Suppressor macrophage (primary cell): ENCODE measurements at regions not wholly inside any gene's neighbourhood (a gene's known extent, or its start where the extent isn't known, plus 50 kb on each side); places are given as distances from the start of the nearest gene placed in this dataset.
"Not testable (repeated sequence)": the region's sequence is repeated elsewhere in the genome, so short reads cannot be mapped to it uniquely, and the experiment has no call there.

Source experiments
- DNase-seq, 4 experiments: peaks; one replicate each; pipeline ENCODE4 v3.0.0-alpha.2; 2020 to 2022

DNA sequence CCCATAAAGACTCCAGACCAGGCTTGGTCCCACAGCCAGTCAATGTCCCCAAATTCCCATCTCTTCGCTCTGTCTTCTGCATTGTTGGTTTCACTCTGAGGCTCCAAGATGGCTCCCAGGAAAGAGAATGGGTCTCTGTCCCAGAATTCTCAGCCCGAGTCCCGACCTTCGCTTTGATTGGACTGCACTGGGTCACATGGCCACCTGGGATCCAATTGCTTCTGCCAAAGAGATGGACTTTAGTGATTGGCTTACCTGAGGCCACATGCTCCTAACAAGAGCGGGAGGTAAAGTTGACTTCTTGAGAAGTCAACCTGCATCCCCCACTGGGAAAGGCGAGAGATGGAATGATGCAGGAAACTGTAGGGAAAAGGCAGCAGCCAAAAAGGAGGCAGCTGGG lies 104.7 kb upstream of the PMEPA1 start:
- DNase-seq, result no peak

DNA sequence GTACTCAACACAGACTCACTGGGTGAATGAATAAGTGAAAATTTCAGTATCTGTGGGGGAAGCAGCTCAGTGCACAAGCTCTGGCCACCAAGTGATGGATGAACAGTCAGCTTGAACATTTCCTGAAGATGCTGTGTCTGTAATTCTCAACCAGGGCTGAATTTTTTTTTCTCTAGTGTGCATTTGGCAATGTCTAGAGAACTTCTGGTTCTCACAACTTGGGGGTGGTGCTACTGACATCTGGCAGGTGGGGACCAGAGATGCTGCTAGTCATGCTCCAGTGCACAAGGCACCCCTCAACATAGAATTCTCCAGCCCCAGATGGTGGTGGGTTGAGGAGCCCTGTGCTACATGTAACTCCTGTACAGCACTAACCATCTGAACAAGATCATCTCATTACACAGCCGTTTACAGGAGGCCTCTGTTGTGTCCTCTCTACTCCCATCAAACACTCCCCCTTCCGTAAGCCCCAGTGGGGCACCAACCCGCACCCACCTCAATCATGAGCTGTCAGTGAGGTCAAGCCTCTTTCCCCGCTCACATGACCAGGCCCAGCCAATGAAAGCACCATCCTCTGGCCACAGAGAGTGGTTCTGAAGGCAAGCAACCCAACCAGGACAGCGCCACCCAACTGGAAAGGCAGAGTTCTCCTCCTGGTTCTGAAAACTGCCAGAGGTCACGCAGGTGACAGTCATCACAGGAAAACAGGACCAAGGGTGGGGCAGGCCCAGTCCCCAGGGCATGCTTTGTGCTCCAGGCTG lies 103.9 kb upstream of the PMEPA1 start:
- no peak for DNase-seq

DNA sequence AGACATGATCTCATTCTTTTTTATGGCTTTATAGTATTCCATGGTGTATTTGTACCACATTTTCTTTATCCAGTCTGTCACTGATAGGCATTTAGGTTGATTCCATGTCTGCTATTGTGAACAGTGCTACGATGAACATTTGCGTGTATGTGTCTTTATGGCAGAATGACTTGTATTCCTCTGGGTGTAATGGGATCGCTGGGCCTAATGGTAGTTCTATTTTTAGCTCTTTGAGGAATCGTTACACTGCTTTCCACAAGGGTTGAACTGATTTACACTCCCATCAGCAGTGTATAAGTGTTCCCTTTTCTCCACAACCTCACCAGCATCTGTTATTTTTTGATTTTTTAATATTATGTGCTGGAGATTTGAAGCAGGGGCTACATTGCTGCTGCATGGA lies 102.8 kb upstream of the PMEPA1 start:
- DNase-seq, result not testable (repeated sequence)

- DNase-seq, result no peak
Measured at GRCh38 chr20:57811374-57812020, 101.7 kb upstream of the PMEPA1 start.

DNA sequence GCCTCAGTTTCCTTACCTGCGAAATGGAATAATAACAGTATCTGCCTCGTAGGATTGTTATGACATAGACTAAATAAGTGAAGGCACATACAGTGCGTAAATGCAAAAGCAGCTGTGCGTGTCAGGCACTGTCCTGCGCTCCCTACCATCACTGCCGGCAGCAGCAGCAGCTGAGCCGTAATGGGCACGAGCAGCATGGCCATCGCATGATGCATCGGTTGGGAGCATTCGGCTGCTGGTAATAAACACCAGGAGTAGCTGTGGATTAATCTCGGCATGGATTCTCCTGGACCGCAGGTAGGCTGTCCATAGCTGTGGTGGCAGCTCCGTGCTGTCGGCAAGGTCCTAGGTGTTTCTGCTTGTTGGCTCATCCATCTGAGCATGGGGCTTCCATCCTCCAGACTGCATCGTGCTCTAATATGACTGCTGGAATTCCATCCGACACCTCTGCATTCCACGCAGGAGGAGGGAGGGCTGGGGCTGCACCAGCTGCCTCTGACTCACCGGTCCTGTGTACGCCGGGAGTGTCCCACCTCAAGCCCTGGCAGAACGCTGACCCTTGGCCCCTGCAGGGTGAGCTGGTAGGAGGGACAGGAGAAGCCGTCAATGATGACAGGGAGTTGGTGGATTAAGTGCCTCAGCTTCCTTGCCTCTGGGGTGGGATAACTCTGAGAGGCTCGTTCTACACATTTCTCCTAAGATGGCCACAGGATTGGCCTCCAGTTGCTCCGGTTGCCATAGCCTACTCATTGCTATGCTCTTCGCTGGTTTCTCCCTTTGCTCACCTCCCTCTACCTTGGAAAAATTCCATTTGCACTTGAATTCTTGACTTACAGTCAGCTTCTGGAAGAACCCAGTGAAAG lies 100.9 kb upstream of the PMEPA1 start:
- DNase-seq, result no peak

DNA sequence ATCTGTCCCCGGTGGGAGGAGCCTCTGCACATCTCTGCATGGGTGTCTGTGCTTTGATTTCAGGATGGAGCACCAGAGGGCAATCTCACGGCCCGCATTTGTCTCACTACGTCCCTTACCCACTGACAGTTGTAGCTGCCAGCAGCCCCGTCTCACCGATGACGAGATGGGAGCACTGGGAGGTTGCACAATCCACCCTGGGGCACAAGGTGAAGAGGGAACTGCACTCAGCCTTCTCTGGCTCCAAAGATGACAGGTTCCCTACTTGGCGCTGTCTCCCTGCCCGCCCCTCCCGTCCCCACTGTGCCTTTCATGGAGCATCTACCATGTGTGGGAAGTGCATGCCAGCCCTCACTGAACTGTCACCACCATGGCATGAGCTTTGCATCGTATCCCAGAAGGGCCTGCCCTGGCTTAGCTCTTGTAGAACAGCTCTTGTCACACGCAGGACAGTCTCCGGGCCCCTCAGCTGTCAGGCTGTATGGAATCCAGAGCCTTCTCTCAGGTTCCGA lies 99.9 kb upstream of the PMEPA1 start:
- peak in 1 of 4 experiments; percentile 12 for DNase-seq

GRCh38 chr20:57809149-57809548 lies 99.3 kb upstream of the PMEPA1 start:
- no peak for DNase-seq

- no peak for DNase-seq
Measured at GRCh38 chr20:57808264-57809070, 98.7 kb upstream of the PMEPA1 start.

DNA sequence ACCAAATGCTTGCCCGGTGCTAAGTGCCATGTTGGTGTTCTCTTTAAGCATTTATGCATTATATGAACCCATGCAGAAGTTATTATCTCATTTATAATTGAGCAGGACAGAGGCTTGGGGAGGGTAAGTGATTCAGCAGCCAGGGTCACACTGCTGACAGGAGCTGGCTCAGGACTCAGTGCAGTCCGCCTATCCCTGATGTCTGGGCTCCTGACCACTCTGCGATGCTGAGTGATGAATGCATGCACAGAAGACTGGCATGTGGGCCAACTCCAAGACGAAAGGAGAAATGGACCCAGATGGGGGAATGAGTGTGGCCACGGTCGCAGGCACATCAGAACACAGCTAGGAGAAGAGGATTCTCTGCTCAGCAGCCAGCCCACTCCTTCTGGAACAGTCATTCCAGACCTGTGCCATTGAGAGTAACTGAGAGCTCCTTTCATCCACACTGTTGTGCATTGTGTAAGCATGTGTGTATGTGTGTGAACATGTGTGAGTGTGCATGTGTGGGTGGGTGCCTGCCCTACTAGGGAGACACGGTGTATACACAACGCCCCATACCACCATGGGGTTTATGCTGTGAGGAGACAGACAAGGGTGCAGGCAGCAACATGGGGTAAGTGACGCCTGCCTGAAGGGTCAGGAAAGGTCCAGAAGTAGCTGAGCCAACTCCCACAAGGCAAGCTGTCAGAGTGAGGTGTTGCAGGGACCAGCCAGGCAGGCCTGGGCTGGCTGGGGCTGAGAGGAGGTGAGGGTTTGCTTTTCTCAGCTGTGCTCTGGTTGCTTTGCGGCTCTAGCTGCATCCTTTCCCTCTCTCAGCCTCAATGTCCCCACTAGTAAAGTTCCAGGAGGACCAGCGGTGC lies 97.8 kb upstream of the PMEPA1 start:
- no peak for DNase-seq

DNA sequence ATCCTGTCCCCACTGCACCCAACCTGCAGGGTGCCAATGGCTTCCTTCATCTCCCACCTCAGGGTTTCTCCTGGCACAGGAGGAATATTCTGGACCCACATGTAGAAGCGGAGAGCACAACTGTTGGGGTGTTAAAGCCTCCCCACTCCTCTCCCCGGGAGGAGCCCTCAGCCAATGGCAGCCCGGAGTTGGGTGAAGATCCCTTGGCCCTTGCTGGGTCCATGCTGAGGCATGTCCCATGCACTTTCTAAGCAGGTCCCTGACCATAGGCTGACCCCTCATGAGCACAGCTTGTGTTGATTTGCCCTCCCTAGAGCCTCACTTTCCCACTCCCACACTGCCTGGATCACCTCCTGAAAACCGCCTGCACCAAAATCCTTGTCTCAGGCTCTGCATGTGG lies 97.2 kb upstream of the PMEPA1 start:
- no peak for DNase-seq

DNA sequence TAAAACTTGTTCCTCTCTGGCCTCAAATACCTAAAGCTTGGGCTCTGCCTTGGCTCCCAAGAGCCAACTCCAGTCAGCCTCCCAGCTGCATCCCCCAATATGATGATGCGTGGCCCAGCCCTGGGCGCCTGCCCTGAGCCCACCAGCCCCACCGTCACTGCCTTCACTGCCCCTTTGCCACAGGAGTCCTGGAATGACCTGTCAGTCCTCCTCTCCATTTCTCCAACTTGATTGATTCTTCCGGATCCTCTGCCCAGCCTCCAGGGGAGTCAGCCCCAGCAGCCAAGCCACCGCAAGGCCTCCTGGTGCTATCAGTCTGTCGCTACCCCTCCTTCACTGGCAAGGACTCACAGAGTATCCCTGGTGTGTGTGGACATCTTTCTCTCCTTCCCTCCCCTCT lies 96.7 kb upstream of the PMEPA1 start:
- no peak for DNase-seq

DNA sequence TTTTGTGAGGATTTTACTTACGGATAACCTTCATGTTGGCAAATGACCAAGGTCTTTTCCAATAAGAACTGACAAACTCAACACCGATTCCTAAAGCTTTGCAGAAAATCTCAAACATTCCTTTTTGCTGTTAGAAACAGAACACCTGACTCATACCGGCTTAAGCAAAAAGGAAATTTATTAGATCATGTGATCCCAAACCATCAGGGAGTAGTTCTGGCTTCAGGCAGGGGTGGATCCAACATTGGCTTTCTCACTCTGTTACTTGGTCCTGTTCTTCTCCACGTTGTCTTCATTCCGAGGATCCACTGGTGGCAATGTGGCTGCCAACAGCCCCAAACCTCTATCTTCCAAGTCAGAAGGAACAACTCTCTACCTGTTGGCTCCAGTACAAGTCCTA lies 95.9 kb upstream of the PMEPA1 start:
- DNase-seq, result no peak

GRCh38 chr20:57804470-57805250 lies 94.8 kb upstream of the PMEPA1 start:
- no peak for DNase-seq

DNA sequence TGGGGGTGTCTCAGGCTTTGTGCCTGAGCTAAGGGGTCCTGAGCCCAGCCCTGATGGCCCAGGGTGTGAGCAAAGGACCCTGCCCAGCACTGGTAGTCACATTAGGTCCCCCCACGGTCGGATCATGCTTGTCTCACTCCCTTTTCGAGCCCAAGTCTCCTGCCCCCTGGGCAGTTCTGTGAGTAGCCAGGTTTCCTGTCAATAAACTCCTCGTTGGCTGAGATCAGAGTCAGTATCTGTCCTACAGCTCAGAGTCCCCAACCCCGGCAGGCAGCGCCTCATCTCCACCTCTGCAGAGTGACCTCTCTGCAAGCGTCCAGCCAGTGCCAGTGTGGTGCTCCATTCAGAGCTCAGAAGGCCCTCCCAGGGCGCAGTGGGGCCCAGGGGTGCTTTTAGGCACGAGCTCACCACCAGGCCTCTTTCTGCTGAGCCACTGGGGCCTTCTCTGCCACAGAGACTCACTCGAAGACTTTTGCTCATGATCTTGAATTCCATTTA lies 93.7 kb upstream of the PMEPA1 start:
- no peak for DNase-seq

DNA sequence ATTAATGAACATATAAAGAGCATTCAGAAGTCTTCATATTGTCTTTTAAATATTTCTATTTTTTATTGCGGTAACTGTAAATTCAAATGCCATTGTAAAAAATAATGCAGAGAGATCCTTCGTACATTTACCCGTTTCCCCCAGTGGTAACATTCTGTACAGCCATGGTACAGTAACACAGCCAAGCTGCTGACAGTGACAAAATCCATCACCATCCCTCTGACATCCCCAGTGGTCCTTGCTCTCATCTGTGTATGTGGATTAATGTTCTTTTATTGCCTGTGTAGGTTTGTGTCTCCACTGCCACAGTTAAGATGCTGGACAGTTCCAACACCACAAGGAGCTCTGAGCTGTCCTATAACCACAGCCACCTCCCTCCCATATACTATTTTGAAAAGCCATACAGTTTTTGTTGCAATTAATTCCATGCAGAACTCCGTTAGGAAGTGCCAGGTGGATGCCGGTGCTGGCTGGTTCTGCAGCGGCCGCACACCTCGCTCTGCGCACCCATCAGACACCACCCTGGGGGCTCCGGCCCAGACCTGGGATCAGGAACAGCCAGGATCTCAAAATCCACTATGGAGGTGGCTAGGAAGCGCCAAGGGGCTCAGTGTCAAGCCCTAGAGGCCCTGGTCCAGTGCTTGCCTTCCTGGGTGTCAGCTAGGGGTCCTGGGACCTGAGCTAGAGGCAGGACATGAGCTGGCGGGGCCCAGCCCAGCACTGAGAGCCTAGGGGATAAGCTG lies 93.1 kb upstream of the PMEPA1 start:
- no peak for DNase-seq

GRCh38 chr20:57801581-57801980 lies 91.8 kb upstream of the PMEPA1 start:
- DNase-seq, result no peak

DNA sequence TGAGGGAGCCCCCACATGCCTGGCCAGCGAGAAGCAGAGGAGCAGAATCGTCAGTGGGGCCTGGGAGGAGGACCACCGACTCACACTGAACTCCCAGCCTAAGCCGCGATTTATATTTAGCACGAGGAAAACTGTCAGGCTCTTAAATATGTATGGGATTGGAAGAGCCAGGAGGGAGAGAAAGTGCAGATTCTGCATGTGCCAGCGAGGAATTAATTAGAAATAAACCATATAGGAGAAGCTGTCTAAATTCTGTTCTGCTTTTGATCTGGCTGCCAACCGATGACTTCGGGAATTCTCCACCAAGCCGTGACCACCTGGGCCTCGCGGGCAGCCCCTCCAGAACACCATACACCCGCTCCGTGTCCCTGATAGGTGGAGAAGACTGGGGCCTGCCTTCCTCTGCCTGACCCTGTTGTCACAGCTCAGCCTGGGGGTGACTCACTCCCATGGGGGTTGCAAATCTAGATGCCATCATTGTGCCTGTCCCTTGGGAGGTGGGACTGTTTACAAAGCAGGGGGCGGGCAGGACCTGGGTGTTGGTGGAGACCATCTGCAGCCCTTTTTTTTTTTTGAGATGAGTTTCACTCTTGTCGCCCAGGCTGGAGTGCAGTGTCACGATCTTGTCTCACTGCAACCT lies 91.1 kb upstream of the PMEPA1 start:
- no peak for DNase-seq

- no peak for DNase-seq
Measured at GRCh38 chr20:57797401-57797800, 87.6 kb upstream of the PMEPA1 start.

- DNase-seq, result no peak
Measured at GRCh38 chr20:57795977-57796560, 86.3 kb upstream of the PMEPA1 start.
